Chondrocyte (in vitro differentiated cells): ENCODE measurements at regions not wholly inside any gene's neighbourhood (a gene's known extent, or its start where the extent isn't known, plus 50 kb on each side); places are given as distances from the start of the nearest gene placed in this dataset.

Source experiments
- DNase-seq: peaks from one replicate; pipeline ENCODE4 v3.0.0; 2021; ENCODE audit warnings: mixed read lengths, low spot score
- H3K27ac Mint-ChIP-seq: one replicate; pipeline ENCODE4 v1.8.0; 2021; ENCODE audit warnings: mild to moderate bottlenecking, moderate library complexity, mixed read lengths; ENCODE audit not compliant: unreplicated experiment
- H3K27me3 Mint-ChIP-seq: 2 replicates; pipeline ENCODE4 v1.8.0; 2021; ENCODE audit warnings: low read depth, mixed read lengths
- H3K36me3 Mint-ChIP-seq: 2 replicates; pipeline ENCODE4 v1.8.0; 2021; ENCODE audit warnings: low read depth, mixed read lengths
- H3K4me1 Mint-ChIP-seq: 2 replicates; pipeline ENCODE4 v1.8.0; 2021; ENCODE audit warnings: low read depth, mild to moderate bottlenecking, mixed read lengths
- H3K4me3 Mint-ChIP-seq: one replicate; pipeline ENCODE4 v1.8.0; 2021; ENCODE audit warnings: mild to moderate bottlenecking, moderate library complexity, mixed read lengths; ENCODE audit not compliant: unreplicated experiment
- H3K9me3 Mint-ChIP-seq: 2 replicates; pipeline ENCODE4 v1.8.0; 2021; ENCODE audit warnings: low read depth, mixed read lengths
- CTCF ChIP-seq: fragments of 200-600 bp; sonication (generic); IDR thresholded peaks from 2 replicates; pipeline ENCODE4 v1.5.0; 2021; ENCODE audit warnings: antibody characterized with exemption, mild to moderate bottlenecking, moderate library complexity

- no peak overlapping the region for H3K27ac Mint-ChIP-seq
- H3K36me3 Mint-ChIP-seq = no peaks in the 10 kb centered on the region
- no peaks in the 10 kb centered on the region for H3K4me1 Mint-ChIP-seq
- no peak for TF ChIP-seq CTCF
- H3K27me3 Mint-ChIP-seq = peaks cover 2% of the 10 kb centered on the region
- no peak overlapping the region for H3K4me3 Mint-ChIP-seq
- no peak for DNase-seq
- H3K9me3 Mint-ChIP-seq = no peaks in the 10 kb centered on the region
These were observed 1425.8 kb upstream of the C9orf72 start for GRCh38 chr9:28999057-28999456.

- no peak for TF ChIP-seq CTCF
- H3K27ac Mint-ChIP-seq = no peak overlapping the region
These were observed 1426.5 kb upstream of the C9orf72 start for GRCh38 chr9:28999806-29000205.

GRCh38 chr9:29001006-29001405, 1427.7 kb upstream of the C9orf72 start:
- no peak for TF ChIP-seq CTCF
- Mint-ChIP-seq H3K4me1 (no peaks in the 10 kb centered on the region), H3K4me3 (no peak overlapping the region), H3K36me3 (no peaks in the 10 kb centered on the region), H3K27me3 (peaks cover 2% of the 10 kb centered on the region), H3K9me3 (no peaks in the 10 kb centered on the region), H3K27ac (no peak overlapping the region)
- no peak for DNase-seq

More at GRCh38 chr9:28999806-29000205, 1426.5 kb upstream of the C9orf72 start:
- peaks cover 2% of the 10 kb centered on the region for H3K27me3 Mint-ChIP-seq
- H3K4me3 Mint-ChIP-seq = no peak overlapping the region
- no peaks in the 10 kb centered on the region for H3K36me3 Mint-ChIP-seq
- no peak for DNase-seq
- no peaks in the 10 kb centered on the region for H3K4me1 Mint-ChIP-seq
- no peaks in the 10 kb centered on the region for H3K9me3 Mint-ChIP-seq

- H3K27me3 Mint-ChIP-seq = peaks cover 2% of the 10 kb centered on the region
- H3K36me3 Mint-ChIP-seq = no peaks in the 10 kb centered on the region
- no peak for DNase-seq
- no peak for TF ChIP-seq CTCF
- H3K9me3 Mint-ChIP-seq = peaks cover 7% of the 10 kb centered on the region
- H3K4me1 Mint-ChIP-seq = no peaks in the 10 kb centered on the region
- H3K27ac Mint-ChIP-seq = no peak overlapping the region
- no peak overlapping the region for H3K4me3 Mint-ChIP-seq
These were observed 1431.7 kb upstream of the C9orf72 start for GRCh38 chr9:29004988-29005387.

GRCh38 chr9:29006628-29007027, 1433.3 kb upstream of the C9orf72 start:
- no peaks in the 10 kb centered on the region for H3K36me3 Mint-ChIP-seq
- H3K27me3 Mint-ChIP-seq = peaks cover 2% of the 10 kb centered on the region
- TF ChIP-seq CTCF = no peak
- H3K4me1 Mint-ChIP-seq = no peaks in the 10 kb centered on the region
- no peak for DNase-seq
- no peak overlapping the region for H3K4me3 Mint-ChIP-seq
- peaks cover 7% of the 10 kb centered on the region for H3K9me3 Mint-ChIP-seq
- H3K27ac Mint-ChIP-seq = no peak overlapping the region
